DOHH2 (cell line): ENCODE measurements at regions not wholly inside any gene's neighbourhood (a gene's known extent, or its start where the extent isn't known, plus 50 kb on each side); places are given as distances from the start of the nearest gene placed in this dataset.

Source experiments
- H3F3A ChIP-seq: fragments of 200-600 bp; sonication (generic), shearing (Covaris generic); 2 replicates; pipeline ENCODE4 v1.6.0; 2016; ENCODE audit warnings: antibody characterized with exemption, mild to moderate bottlenecking; ENCODE audit not compliant: control insufficient read depth, insufficient read depth
- H3K27ac ChIP-seq: fragments of 200-600 bp; sonication (generic); 2 replicates; pipeline ENCODE4 v1.5.1; 2014; ENCODE audit warnings: low read depth, mild to moderate bottlenecking, low read length, moderate library complexity
- H3K27me3 ChIP-seq: fragments of 200-600 bp; sonication (generic); 2 replicates; pipeline ENCODE4 v1.6.1; 2014; ENCODE audit warnings: mild to moderate bottlenecking, low read length, mixed read lengths; ENCODE audit not compliant: control insufficient read depth
- H3K36me3 ChIP-seq: fragments of 200-600 bp; sonication (generic); 2 replicates; pipeline ENCODE4 v1.6.1; 2014; ENCODE audit warnings: mild to moderate bottlenecking, low read length, moderate library complexity, mixed read lengths; ENCODE audit not compliant: control insufficient read depth
- H3K4me1 ChIP-seq: fragments of 200-600 bp; sonication (generic); 2 replicates; pipeline ENCODE4 v1.6.1; 2014; ENCODE audit warnings: mild to moderate bottlenecking, low read length, mixed read lengths; ENCODE audit not compliant: control insufficient read depth
- H3K4me2 ChIP-seq: fragments of 200-600 bp; sonication (generic); 2 replicates; pipeline ENCODE4 v1.6.0; 2014; ENCODE audit warnings: mild to moderate bottlenecking, low read length, moderate library complexity
- H3K4me3 ChIP-seq: fragments of 200-600 bp; sonication (generic); 2 replicates; pipeline ENCODE4 v1.5.1; 2014; ENCODE audit warnings: mild to moderate bottlenecking, low read length, mixed read lengths
- H3K79me2 ChIP-seq: fragments of 200-600 bp; sonication (generic); 2 replicates; pipeline ENCODE4 v1.6.1; 2014; ENCODE audit warnings: mild to moderate bottlenecking, low read length, mixed read lengths; ENCODE audit not compliant: control insufficient read depth
- H3K9me2 ChIP-seq: fragments of 200-600 bp; sonication (generic); replicated peaks from 2 replicates; pipeline ENCODE4 v1.6.1; 2014; ENCODE audit warnings: mild to moderate bottlenecking, low read length, mixed read lengths; ENCODE audit not compliant: control insufficient read depth
- H3K9me3 ChIP-seq: fragments of 200-600 bp; sonication (generic); 2 replicates; pipeline ENCODE4 v1.6.1; 2014; ENCODE audit warnings: antibody characterized with exemption, low read length, mixed read lengths; ENCODE audit not compliant: control insufficient read depth, insufficient read depth
- H4K20me1 ChIP-seq: fragments of 200-600 bp; sonication (generic); 2 replicates; pipeline ENCODE4 v1.6.0; 2014; ENCODE audit warnings: low read depth, mild to moderate bottlenecking, antibody characterized with exemption, low read length, moderate library complexity; ENCODE audit not compliant: control insufficient read depth, insufficient read depth
- CTCF ChIP-seq: fragments of 200-600 bp; sonication (generic); IDR thresholded peaks from one replicate; pipeline ENCODE4 v1.5.1; 2014; ENCODE audit warnings: antibody characterized with exemption, mild to moderate bottlenecking, low read depth, low read length; ENCODE audit not compliant: poor library complexity, severe bottlenecking
- EZH2phosphoT487 ChIP-seq: fragments of 200-600 bp; sonication (generic); IDR thresholded peaks from 2 replicates; pipeline ENCODE4 v1.6.1; 2017; ENCODE audit warnings: borderline replicate concordance, mild to moderate bottlenecking, antibody characterized with exemption, low read length, moderate library complexity, mixed read lengths

- Histone ChIP-seq H4K20me1 (no peaks in the 10 kb centered on the region), H3K27ac (no peak overlapping the region), H3K4me1 (no peaks in the 10 kb centered on the region), H3K79me2 (no peaks in the 10 kb centered on the region), H3K36me3 (no peaks in the 10 kb centered on the region), H3K9me3 (peaks cover 6% of the 10 kb centered on the region; the same call in 1 of the 2 replicates), H3K9me2 (no peaks in the 10 kb centered on the region), H3K27me3 (no peaks in the 10 kb centered on the region), H3K4me3 (no peak overlapping the region), H3K4me2 (no peak overlapping the region), H3F3A (no peaks in the 10 kb centered on the region; the same call in 1 of the 2 replicates)
- no peak for TF ChIP-seq CTCF
- TF ChIP-seq EZH2phosphoT487: no peak
Measured at GRCh38 chr1:105865546-105865945, 1190.9 kb upstream of the PRMT6 start.

- TF ChIP-seq CTCF (no peak), EZH2phosphoT487 (no peak)
- Histone ChIP-seq H3K27ac (no peak overlapping the region), H3K9me2 (no peaks in the 10 kb centered on the region), H3K9me3 (peaks cover 13% of the 10 kb centered on the region), H3F3A (peaks cover 5% of the 10 kb centered on the region; the same call in 1 of the 2 replicates), H3K79me2 (no peaks in the 10 kb centered on the region), H3K27me3 (no peaks in the 10 kb centered on the region), H3K36me3 (peaks cover 13% of the 10 kb centered on the region), H4K20me1 (no peaks in the 10 kb centered on the region), H3K4me1 (peaks cover 31% of the 10 kb centered on the region), H3K4me2 (no peak overlapping the region), H3K4me3 (no peak overlapping the region)
Measured at GRCh38 chr1:105872817-105873216, 1183.7 kb upstream of the PRMT6 start.

GRCh38 chr1:105874621-105875020, 1181.9 kb upstream of the PRMT6 start:
- Histone ChIP-seq H3F3A (peaks cover 5% of the 10 kb centered on the region; the same call in 1 of the 2 replicates), H3K27me3 (no peaks in the 10 kb centered on the region), H3K4me1 (peaks cover 31% of the 10 kb centered on the region), H3K36me3 (peaks cover 13% of the 10 kb centered on the region), H3K27ac (peak overlapping the region; percentile 82), H4K20me1 (no peaks in the 10 kb centered on the region), H3K79me2 (no peaks in the 10 kb centered on the region), H3K4me2 (peak overlapping the region; percentile 48), H3K9me2 (no peaks in the 10 kb centered on the region), H3K4me3 (peak overlapping the region; percentile 42), H3K9me3 (peaks cover 13% of the 10 kb centered on the region)
- TF ChIP-seq CTCF (no peak), EZH2phosphoT487 (no peak)

GRCh38 chr1:105886309-105886708, 1170.2 kb upstream of the PRMT6 start:
- Histone ChIP-seq H3K27ac (no peak overlapping the region), H3K36me3 (no peaks in the 10 kb centered on the region), H3K4me2 (no peak overlapping the region), H3K27me3 (no peaks in the 10 kb centered on the region), H3K9me3 (no peaks in the 10 kb centered on the region), H3K79me2 (no peaks in the 10 kb centered on the region), H3K9me2 (no peaks in the 10 kb centered on the region), H3K4me1 (no peaks in the 10 kb centered on the region), H4K20me1 (no peaks in the 10 kb centered on the region), H3K4me3 (no peak overlapping the region), H3F3A (no peaks in the 10 kb centered on the region)
- no peak for TF ChIP-seq CTCF
- no peak for TF ChIP-seq EZH2phosphoT487
